Activated CD4-positive, alpha-beta memory T cell treated with anti-CD3 and anti-CD28 coated beads, Interleukin-2, amount 10 ng/mL, durations not matched to agents 7 days and 5 days (primary cell): ENCODE measurements at regions not wholly inside any gene's neighbourhood (a gene's known extent, or its start where the extent isn't known, plus 50 kb on each side); places are given as distances from the start of the nearest gene placed in this dataset.

Source experiments
- CTCF ChIA-PET: fragments of 350-600 bp; sonication (Branson Sonifier 250); formaldehyde crosslinking; loops from one replicate; lab custom pipeline; 2021; ENCODE audit warnings: antibody characterized with exemption, inconsistent platforms; lab: Charles Lee
- POLR2A ChIA-PET: fragments of 350-600 bp; sonication (Branson Sonifier 250); formaldehyde crosslinking; loops from one replicate; lab custom pipeline; 2021; ENCODE audit warnings: antibody characterized with exemption; lab: Charles Lee
- DNase-seq: peaks from one replicate; pipeline ENCODE4 v3.0.0-alpha.2; 2020
- H3K27ac Mint-ChIP-seq: one replicate; pipeline ENCODE4 v1.8.0; 2021; ENCODE audit warnings: mild to moderate bottlenecking, mixed read lengths
- H3K27me3 Mint-ChIP-seq: one replicate; pipeline ENCODE4 v1.8.0; 2021; ENCODE audit warnings: mixed read lengths
- H3K36me3 Mint-ChIP-seq: one replicate; pipeline ENCODE4 v1.8.0; 2021; ENCODE audit warnings: low read depth, mixed read lengths
- H3K4me1 Mint-ChIP-seq: one replicate; pipeline ENCODE4 v1.8.0; 2021; ENCODE audit warnings: mixed read lengths
- H3K4me3 Mint-ChIP-seq: one replicate; pipeline ENCODE4 v1.8.0; 2021; ENCODE audit warnings: mild to moderate bottlenecking, mixed read lengths
- H3K9me3 Mint-ChIP-seq: one replicate; pipeline ENCODE4 v1.8.0; 2021; ENCODE audit warnings: mixed read lengths

DNA sequence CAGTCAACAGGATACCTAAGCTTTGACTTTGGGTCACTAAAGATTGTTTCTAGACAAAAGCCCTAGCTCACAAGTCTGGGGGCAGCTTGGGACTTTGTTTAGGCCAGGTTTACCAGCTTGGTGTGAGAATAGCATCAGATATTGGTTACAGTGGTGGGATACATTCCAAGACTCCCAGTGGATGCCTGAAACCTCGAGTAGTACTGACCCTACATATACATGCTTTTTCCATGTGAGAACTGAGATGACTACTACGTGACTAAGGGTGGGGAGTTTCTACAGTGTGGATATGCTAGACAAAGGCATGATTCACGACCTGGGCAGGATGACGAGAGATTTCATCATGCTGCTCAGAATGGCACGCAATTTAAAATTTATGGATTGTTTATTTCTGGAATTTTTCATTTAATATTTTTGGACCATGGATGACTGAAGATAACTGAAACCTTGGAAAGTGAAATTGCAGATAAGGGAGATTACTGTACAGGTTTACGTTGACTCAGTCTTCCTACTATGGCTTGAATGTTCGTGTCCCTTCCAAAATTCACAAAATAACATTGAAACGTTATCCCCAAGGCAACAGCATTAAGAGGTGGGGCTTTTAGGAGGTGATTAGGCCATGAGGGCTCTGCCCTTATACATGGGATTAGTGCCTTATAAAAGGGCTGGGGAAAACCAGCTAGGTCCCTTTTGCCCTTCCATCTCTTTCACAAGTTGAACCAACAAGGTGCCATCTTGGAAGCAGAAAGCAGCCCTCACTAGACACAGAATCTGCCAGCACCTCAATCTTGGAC, 50.2 kb upstream of the CTAGE1 start:
- H3K4me3 Mint-ChIP-seq, result no peak overlapping the region
- ChIA-PET POLR2A (no interaction called here), CTCF (no interaction called here)
- no peak for DNase-seq
- no peaks in the 10 kb centered on the region for H3K4me1 Mint-ChIP-seq
- H3K36me3 Mint-ChIP-seq, result no peaks in the 10 kb centered on the region
- H3K27ac Mint-ChIP-seq, result no peak overlapping the region
- H3K9me3 Mint-ChIP-seq, result no peaks in the 10 kb centered on the region
- no peaks in the 10 kb centered on the region for H3K27me3 Mint-ChIP-seq

DNA sequence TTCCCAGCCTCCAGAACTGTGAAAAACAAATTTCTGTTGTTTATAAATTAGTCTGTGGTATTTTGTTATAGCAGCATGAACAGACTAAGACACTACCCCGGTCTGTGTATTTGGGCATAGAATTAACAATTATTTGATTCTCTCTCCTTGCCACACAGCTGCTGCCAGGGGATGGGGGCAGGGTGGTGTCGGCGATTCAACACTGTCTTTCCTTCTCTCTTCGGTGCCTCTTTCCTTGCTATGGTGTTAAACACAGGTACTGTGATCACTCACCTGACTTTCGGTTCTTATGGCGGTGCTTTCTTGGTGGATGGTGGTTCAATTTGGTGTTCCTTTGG, 50.8 kb upstream of the CTAGE1 start:
- POLR2A ChIA-PET, result no interaction called here
- Mint-ChIP-seq H3K27me3 (no peaks in the 10 kb centered on the region), H3K27ac (no peak overlapping the region), H3K36me3 (no peaks in the 10 kb centered on the region), H3K9me3 (no peaks in the 10 kb centered on the region), H3K4me3 (no peak overlapping the region), H3K4me1 (no peaks in the 10 kb centered on the region)
- DNase-seq, result no peak
- CTCF ChIA-PET, result no interaction called here

DNA sequence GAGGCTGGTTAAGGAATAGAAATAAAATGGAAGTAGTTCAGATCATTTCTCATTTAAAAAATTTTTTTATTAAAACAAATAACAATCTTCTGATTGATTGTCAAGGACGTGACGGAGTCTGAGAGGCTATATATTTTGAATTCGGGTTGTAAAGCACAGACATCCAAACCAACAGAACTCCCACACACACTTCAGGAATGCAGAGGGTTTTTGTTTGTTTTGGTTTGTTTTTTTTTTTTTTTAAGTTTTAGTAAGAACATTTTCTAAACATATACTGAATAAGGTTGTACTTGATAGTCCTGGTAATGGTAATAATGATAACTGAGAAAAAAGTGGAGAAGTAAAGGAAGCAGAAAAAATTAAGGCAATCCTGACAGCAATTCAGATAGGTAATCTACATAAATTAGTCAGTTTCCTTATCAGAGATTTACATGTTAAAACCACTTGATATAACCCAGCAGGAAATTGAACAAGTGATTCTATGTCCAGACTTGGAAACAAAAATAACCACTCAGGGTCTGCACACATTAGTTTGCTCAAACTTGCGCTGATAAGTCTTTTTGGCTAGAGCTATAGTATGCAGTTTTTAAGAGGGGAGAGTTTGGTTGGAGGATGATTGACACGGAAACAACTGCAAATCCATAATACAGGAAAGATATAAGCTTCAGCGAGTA, 51.5 kb upstream of the CTAGE1 start:
- DNase-seq, result no peak
- Mint-ChIP-seq H3K9me3 (no peaks in the 10 kb centered on the region), H3K27ac (no peak overlapping the region), H3K4me3 (no peak overlapping the region), H3K36me3 (no peaks in the 10 kb centered on the region), H3K4me1 (no peaks in the 10 kb centered on the region), H3K27me3 (no peaks in the 10 kb centered on the region)
- POLR2A ChIA-PET, result no interaction called here
- CTCF ChIA-PET, result no interaction called here

DNA sequence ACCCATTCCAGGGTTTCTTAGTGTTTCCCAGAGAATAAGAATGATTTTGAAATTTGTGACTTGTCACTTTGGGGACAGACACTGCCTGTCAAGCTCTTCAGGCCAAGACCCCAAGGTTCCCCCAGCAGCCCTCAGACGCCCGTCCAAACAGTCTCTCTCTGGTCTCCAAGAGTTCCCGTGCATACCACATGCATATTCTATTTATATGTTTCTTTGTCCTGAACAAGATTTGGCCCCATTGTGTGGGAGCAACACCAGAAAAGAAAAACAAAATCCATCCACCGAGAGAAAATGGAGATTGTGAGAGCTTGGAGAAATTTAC, 52.2 kb upstream of the CTAGE1 start:
- Mint-ChIP-seq H3K4me1 (no peaks in the 10 kb centered on the region), H3K9me3 (no peaks in the 10 kb centered on the region), H3K4me3 (no peak overlapping the region), H3K27me3 (no peaks in the 10 kb centered on the region), H3K36me3 (no peaks in the 10 kb centered on the region), H3K27ac (no peak overlapping the region)
- ChIA-PET POLR2A (no interaction called here), CTCF (no interaction called here)
- no peak for DNase-seq

DNA sequence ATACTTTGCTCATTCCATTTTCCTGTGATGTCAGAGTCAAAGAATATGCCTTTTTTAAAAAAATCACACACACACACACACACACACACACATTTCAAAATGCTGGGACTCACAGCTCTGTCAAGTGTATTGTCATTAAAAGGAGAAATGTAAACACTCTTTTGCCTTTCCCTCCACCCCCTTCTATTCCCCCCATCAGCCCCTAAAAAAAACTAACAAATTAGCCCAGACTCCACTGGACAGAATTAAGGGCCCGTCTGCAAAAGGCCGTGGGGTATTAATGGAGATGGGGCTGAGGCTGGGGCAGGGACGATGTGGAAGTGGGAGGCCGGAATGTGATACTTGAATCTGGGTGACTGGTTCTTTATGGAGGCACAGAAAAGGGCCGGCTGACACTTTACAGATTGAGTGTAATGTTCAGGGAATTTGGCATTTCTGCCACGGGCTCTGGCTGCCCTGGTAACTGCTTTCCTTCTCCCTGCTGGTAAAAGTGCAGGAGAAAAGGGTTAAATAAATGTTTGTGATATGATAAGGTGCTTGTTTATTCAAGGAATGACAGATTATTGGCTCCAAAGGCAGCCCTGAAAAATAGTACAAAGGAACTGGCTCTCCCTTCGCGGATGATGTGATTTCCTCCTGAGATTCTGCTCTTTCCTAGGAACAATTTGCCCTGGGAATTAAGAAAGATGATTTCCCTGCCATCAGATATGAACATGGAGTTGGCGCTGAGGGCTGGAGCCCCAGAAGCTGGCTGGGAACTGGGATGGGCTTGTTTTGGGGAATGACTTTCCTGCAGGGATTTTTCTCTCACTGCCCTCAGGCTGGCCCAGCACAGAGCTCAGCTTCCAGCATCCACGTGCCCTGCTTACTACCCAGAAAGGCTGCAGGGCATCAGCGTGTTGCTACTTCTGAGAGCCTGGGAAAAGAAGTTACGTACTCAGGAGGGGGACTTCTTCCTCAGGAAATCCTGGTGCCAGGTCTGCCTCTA, 52.8 kb upstream of the CTAGE1 start:
- Mint-ChIP-seq H3K27me3 (no peaks in the 10 kb centered on the region), H3K27ac (no peak overlapping the region), H3K4me1 (no peaks in the 10 kb centered on the region), H3K4me3 (no peak overlapping the region), H3K36me3 (no peaks in the 10 kb centered on the region), H3K9me3 (no peaks in the 10 kb centered on the region)
- POLR2A ChIA-PET, result no interaction called here
- DNase-seq, result no peak
- CTCF ChIA-PET, result no interaction called here

DNA sequence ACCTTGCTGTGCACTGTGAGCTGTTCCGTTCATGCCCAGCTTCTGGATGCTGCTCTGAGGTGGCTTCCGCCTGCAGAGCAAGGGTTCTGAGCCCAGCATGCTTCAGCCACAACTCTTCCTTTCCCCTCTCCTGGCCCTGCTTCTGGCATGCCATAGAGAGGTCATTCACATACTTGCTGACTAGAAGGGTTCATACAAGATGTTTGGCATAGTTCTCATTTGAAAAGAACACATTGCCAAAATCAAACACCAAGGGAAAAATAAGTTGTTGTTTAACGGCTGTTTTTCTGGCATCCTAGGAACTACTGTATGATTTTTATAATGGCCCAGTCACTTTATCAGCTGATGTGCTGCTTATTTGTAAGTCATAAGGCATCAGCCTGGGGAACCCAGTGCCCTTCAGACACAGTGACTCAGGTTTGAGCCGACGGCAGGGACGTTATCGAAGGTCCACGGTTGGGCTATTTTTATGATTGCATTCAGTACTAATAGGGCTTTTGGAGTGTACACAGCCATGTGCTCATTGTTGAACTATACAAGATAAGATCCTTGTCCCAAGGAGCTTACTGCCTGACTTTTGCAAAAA, 53.9 kb upstream of the CTAGE1 start:
- DNase-seq, result no peak
- Mint-ChIP-seq H3K9me3 (no peaks in the 10 kb centered on the region), H3K36me3 (no peaks in the 10 kb centered on the region), H3K4me3 (no peak overlapping the region), H3K27ac (no peak overlapping the region), H3K27me3 (no peaks in the 10 kb centered on the region), H3K4me1 (no peaks in the 10 kb centered on the region)
- ChIA-PET CTCF (no interaction called here), POLR2A (no interaction called here)

- Mint-ChIP-seq H3K4me1 (no peaks in the 10 kb centered on the region), H3K27ac (no peak overlapping the region), H3K27me3 (no peaks in the 10 kb centered on the region), H3K9me3 (no peaks in the 10 kb centered on the region), H3K36me3 (no peaks in the 10 kb centered on the region), H3K4me3 (no peak overlapping the region)
- POLR2A ChIA-PET, result no interaction called here
- no peak for DNase-seq
- CTCF ChIA-PET, result no interaction called here
Measured at GRCh38 chr18:22473366-22473765, 55.7 kb upstream of the CTAGE1 start.

GRCh38 chr18:22475426-22476100, 57.8 kb upstream of the CTAGE1 start:
- ChIA-PET CTCF (no interaction called here), POLR2A (no interaction called here)
- no peaks in the 10 kb centered on the region for H3K27me3 Mint-ChIP-seq

DNA sequence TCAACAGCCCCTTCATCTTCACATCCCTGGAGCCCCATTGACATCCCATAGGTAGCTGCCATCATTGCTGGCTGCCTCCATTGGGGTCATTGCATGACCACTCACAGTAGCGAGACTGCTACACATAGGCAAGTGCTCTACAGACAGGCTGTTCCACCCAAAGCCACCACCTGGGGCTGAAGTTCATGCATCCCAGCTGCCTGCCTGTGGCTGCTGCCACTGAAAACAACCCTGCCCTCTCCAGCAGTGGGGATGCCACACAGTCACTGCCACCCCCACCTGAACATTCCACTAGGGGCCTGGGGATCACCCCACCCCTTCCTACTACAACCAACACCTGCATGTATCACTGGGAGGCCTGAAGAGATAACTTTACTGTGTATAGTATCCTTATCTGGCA, 59.5 kb upstream of the CTAGE1 start:
- CTCF ChIA-PET, result no interaction called here
- no peaks in the 10 kb centered on the region for H3K9me3 Mint-ChIP-seq
- no peaks in the 10 kb centered on the region for H3K36me3 Mint-ChIP-seq
- DNase-seq, result no peak
- H3K27me3 Mint-ChIP-seq, result no peaks in the 10 kb centered on the region
- POLR2A ChIA-PET, result no interaction called here
- H3K4me3 Mint-ChIP-seq, result no peak overlapping the region
- H3K27ac Mint-ChIP-seq, result no peak overlapping the region
- no peaks in the 10 kb centered on the region for H3K4me1 Mint-ChIP-seq

More at GRCh38 chr18:22475426-22476100, 57.8 kb upstream of the CTAGE1 start:
- no peak for DNase-seq
- Mint-ChIP-seq H3K9me3 (no peaks in the 10 kb centered on the region), H3K27ac (no peak overlapping the region), H3K4me3 (no peak overlapping the region), H3K4me1 (no peaks in the 10 kb centered on the region), H3K36me3 (no peaks in the 10 kb centered on the region)

- H3K36me3 Mint-ChIP-seq, result no peaks in the 10 kb centered on the region
- H3K27ac Mint-ChIP-seq, result no peak overlapping the region
- no peaks in the 10 kb centered on the region for H3K27me3 Mint-ChIP-seq
- no peak overlapping the region for H3K4me3 Mint-ChIP-seq
- no peaks in the 10 kb centered on the region for H3K9me3 Mint-ChIP-seq
- H3K4me1 Mint-ChIP-seq, result no peaks in the 10 kb centered on the region
- DNase-seq, result no peak
- ChIA-PET CTCF (no interaction called here), POLR2A (no interaction called here)
Measured at GRCh38 chr18:22482948-22483347, 65.2 kb upstream of the CTAGE1 start.

GRCh38 chr18:22483407-22483806, 65.7 kb upstream of the CTAGE1 start:
- H3K4me1 Mint-ChIP-seq, result no peaks in the 10 kb centered on the region
- no peaks in the 10 kb centered on the region for H3K27me3 Mint-ChIP-seq
- ChIA-PET CTCF (no interaction called here), POLR2A (no interaction called here)
- no peak overlapping the region for H3K27ac Mint-ChIP-seq
- no peaks in the 10 kb centered on the region for H3K36me3 Mint-ChIP-seq
- no peak overlapping the region for H3K4me3 Mint-ChIP-seq
- no peaks in the 10 kb centered on the region for H3K9me3 Mint-ChIP-seq
- DNase-seq, result no peak

DNA sequence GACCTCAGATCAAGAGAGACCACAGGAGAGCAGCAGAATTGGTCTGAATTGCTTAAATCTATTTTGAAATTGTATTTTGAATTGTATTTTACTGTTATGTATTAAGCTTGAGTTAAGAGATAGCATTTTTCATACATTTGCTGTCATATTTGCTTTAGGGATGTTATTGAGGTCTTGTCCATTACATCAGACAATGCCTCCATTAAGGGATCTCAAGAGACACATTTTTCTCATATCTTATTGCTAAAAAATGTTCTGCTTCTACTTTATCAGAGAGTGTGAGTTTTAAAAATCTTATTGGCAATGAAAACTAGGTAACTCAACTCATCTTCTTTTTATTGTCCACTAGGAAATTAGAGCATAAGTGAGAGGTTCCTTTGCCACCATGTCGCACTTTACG, 66.8 kb upstream of the CTAGE1 start:
- ChIA-PET POLR2A (no interaction called here), CTCF (no interaction called here)
- H3K27me3 Mint-ChIP-seq, result no peaks in the 10 kb centered on the region
- no peaks in the 10 kb centered on the region for H3K4me1 Mint-ChIP-seq
- no peaks in the 10 kb centered on the region for H3K36me3 Mint-ChIP-seq
- no peak overlapping the region for H3K27ac Mint-ChIP-seq
- no peak for DNase-seq
- H3K9me3 Mint-ChIP-seq, result no peaks in the 10 kb centered on the region
- H3K4me3 Mint-ChIP-seq, result no peak overlapping the region

- Mint-ChIP-seq H3K36me3 (no peaks in the 10 kb centered on the region), H3K27ac (no peak overlapping the region), H3K4me1 (no peaks in the 10 kb centered on the region), H3K4me3 (no peak overlapping the region), H3K27me3 (no peaks in the 10 kb centered on the region), H3K9me3 (no peaks in the 10 kb centered on the region)
- DNase-seq, result no peak
- ChIA-PET CTCF (no interaction called here), POLR2A (no interaction called here)
Measured at GRCh38 chr18:22485808-22486244, 68.1 kb upstream of the CTAGE1 start.
